ENCODE measurements at regions not wholly inside any gene's neighbourhood (a gene's known extent, or its start where the extent isn't known, plus 50 kb on each side); places are given as distances from the start of the nearest gene placed in this dataset.
"Not testable (repeated sequence)": the region's sequence is repeated elsewhere in the genome, so short reads cannot be mapped to it uniquely, and the experiment has no call there.

DNA sequence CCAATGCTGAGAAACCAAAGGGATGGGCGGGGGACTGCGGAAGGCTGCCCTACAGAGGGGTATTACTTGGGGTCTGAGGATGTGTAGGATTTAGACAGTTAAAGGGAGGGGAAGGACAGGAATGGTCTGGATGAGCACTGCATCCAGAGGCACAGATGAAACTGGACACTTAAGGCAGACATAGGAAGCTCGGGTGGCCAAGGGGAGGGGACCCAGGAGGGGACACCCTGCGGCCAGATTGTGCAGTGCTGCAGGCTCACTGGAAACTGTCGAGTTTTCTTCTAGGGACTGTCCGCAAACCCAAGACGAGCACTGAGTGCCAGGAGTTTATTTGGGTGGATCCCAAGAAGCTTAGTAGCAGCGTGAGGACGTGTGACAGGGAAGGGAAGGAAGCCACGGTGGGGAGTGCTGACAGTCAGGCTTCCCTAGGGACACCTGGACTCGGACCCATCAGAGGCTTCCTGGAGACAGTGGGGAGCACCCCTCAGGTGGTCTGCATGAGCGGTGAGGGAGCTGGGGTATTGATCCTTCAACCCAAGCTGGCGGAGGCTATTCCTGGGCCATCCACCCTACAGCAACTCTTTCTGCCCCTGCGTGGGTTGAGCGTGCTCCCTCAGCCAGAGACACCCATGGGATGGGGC lies 278.7 kb downstream of the FOXL1 start:
- 89 to 91% methylated on average over 7 to 15 of the region's 15 CpGs for whole genome bisulfite sequencing, 2 experiments (ENCODE audit: insufficient coverage in 1 of 2, insufficient read length in 1 of 2)
- no peak overlapping the region for H3K4me3 Mint-ChIP-seq
- no peak overlapping the region for H3K27ac Mint-ChIP-seq
- H3K36me3 ChIP-seq (ENCODE audit: control insufficient read depth, insufficient read depth, low read length) = no peaks in the 10 kb centered on the region
- DNase-seq = no peak
- no peaks in the 10 kb centered on the region for H3K27me3 ChIP-seq (ENCODE audit: control insufficient read depth, insufficient read depth, low read length, poor library complexity, severe bottlenecking)
- no peak overlapping the region for H3K4me3 ChIP-seq (ENCODE audit: low read length)
- H3K4me1 ChIP-seq (ENCODE audit: control insufficient read depth, insufficient read depth, low read length) = no peaks in the 10 kb centered on the region
- no peaks in the 10 kb centered on the region for H3K27me3 Mint-ChIP-seq (ENCODE audit: insufficient read depth)
- no peaks in the 10 kb centered on the region for H3K9me3 ChIP-seq (ENCODE audit: control insufficient read depth, low read length)
- no peak overlapping the region for H3K27ac ChIP-seq (ENCODE audit: low read depth, low read length)
- H3K36me3 Mint-ChIP-seq (ENCODE audit: low read depth) = no peaks in the 10 kb centered on the region
- H3K9me3 Mint-ChIP-seq = no peaks in the 10 kb centered on the region
- no peak overlapping the region for H3K9ac ChIP-seq (ENCODE audit: extremely low read depth, low read length, poor library complexity, severe bottlenecking)
- peaks cover 4% of the 10 kb centered on the region for H3K4me1 Mint-ChIP-seq
- TF ChIP-seq, protein P1, sequence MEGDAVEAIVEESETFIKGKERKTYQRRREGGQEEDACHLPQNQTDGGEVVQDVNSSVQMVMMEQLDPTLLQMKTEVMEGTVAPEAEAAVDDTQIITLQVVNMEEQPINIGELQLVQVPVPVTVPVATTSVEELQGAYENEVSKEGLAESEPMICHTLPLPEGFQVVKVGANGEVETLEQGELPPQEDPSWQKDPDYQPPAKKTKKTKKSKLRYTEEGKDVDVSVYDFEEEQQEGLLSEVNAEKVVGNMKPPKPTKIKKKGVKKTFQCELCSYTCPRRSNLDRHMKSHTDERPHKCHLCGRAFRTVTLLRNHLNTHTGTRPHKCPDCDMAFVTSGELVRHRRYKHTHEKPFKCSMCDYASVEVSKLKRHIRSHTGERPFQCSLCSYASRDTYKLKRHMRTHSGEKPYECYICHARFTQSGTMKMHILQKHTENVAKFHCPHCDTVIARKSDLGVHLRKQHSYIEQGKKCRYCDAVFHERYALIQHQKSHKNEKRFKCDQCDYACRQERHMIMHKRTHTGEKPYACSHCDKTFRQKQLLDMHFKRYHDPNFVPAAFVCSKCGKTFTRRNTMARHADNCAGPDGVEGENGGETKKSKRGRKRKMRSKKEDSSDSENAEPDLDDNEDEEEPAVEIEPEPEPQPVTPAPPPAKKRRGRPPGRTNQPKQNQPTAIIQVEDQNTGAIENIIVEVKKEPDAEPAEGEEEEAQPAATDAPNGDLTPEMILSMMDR (conservative IDR thresholded peaks at IDR 0.05) = no peak

DNA sequence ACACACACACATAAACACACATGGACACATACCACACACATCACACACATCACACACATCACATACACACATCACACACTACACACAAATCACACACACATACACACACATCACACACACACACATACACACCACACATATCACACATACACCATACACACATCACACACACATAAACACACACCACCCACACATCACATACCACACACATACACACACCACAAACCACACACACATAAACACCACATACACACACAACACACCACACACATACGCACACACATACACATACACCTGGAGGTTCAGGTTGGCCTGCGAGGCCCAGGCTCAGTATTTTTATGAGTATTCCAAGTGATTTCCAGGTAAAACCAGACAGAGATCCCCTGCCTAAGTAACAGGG lies 279.5 kb downstream of the FOXL1 start:
- Mint-ChIP-seq H3K36me3 (ENCODE audit: low read depth) (no peaks in the 10 kb centered on the region), H3K27me3 (ENCODE audit: insufficient read depth) (no peaks in the 10 kb centered on the region), H3K4me1 (peaks cover 4% of the 10 kb centered on the region), H3K9me3 (no peaks in the 10 kb centered on the region), H3K4me3 (no peak overlapping the region), H3K27ac (no peak overlapping the region)
- Histone ChIP-seq H3K4me1 (ENCODE audit: control insufficient read depth, insufficient read depth, low read length) (no peaks in the 10 kb centered on the region), H3K27ac (ENCODE audit: low read depth, low read length) (no peak overlapping the region), H3K9ac (ENCODE audit: extremely low read depth, low read length, poor library complexity, severe bottlenecking) (no peak overlapping the region), H3K9me3 (ENCODE audit: control insufficient read depth, low read length) (no peaks in the 10 kb centered on the region), H3K27me3 (ENCODE audit: control insufficient read depth, insufficient read depth, low read length, poor library complexity, severe bottlenecking) (no peaks in the 10 kb centered on the region), H3K4me3 (ENCODE audit: low read length) (no peak overlapping the region), H3K36me3 (ENCODE audit: control insufficient read depth, insufficient read depth, low read length) (no peaks in the 10 kb centered on the region)
- 95% methylated on average over 2 of the region's 2 CpGs; no CpG with 5 or more reads in 1 of the 2 experiments for WGBS, 2 experiments (ENCODE audit: insufficient coverage in 1 of 2, insufficient read length in 1 of 2)
- TF ChIP-seq, protein P1 (conservative IDR thresholded peaks at IDR 0.05) = no peak
- DNase-seq = no peak

DNA sequence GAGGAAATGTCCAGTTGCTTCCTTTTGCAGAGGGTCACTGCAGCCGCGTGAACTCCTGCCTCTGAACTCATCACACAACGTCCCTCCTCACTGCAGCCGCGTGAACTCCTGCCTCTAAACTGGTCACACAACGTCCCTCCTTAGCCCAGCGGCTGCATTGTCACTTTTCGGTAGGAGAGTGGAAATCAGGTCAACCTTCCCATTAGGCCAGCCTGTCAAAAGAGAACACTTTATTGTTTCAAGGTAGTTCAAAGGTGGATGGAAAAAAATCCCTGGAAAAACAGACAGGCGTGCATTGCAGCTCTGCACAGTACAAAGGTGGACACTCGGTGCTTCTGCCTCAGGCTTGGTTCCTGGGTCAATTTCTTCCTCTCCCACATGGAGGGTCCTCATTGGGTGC lies 280.2 kb downstream of the FOXL1 start:
- H3K36me3 Mint-ChIP-seq (ENCODE audit: low read depth) = no peaks in the 10 kb centered on the region
- peaks cover 4% of the 10 kb centered on the region for H3K4me1 Mint-ChIP-seq
- H3K27ac Mint-ChIP-seq = no peak overlapping the region

DNA sequence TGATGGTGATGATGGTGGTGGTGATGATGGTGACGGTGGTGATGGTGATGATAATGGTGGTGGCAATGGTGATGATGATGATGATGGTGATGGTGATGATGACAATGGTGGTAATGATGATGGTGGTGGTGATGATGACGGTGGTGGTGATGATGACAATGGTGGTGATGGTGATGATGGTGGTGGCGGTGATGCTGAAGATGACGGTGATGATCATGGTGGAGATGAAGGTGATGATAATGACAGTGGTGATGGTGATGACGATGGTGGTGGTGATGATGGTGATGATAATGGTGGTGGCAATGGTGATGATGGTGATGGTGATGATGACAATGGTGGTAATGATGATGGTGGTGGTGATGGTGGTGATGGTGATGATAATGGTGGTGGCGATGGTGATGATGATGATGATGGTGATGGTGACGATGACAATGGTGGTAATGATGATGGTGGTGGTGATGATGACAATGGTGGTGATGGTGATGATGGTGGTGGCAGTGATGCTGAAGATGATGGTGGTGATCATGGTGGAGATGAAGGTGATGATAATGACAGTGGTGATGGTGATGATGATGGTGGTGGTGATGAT lies 283.0 kb downstream of the FOXL1 start:
- H3K36me3 ChIP-seq (ENCODE audit: control insufficient read depth, insufficient read depth, low read length); H3K27ac Mint-ChIP-seq; H3K4me3 Mint-ChIP-seq; H3K36me3 Mint-ChIP-seq (ENCODE audit: low read depth); H3K27me3 ChIP-seq (ENCODE audit: control insufficient read depth, insufficient read depth, low read length, poor library complexity, severe bottlenecking); H3K9me3 ChIP-seq (ENCODE audit: control insufficient read depth, low read length); H3K27ac ChIP-seq (ENCODE audit: low read depth, low read length); H3K4me3 ChIP-seq (ENCODE audit: low read length); H3K27me3 Mint-ChIP-seq (ENCODE audit: insufficient read depth); H3K9ac ChIP-seq (ENCODE audit: extremely low read depth, low read length, poor library complexity, severe bottlenecking); H3K9me3 Mint-ChIP-seq; H3K4me1 ChIP-seq (ENCODE audit: control insufficient read depth, insufficient read depth, low read length); DNase-seq; H3K4me1 Mint-ChIP-seq: not testable (repeated sequence)
- 94 to 95% methylated on average over 6 to 7 of the region's 7 CpGs for WGBS, 2 experiments (ENCODE audit: insufficient coverage in 1 of 2, insufficient read length in 1 of 2)

More for the DNA sequence above, 280.2 kb downstream of the FOXL1 start:
- Mint-ChIP-seq H3K9me3 (no peaks in the 10 kb centered on the region), H3K4me3 (no peak overlapping the region), H3K27me3 (ENCODE audit: insufficient read depth) (no peaks in the 10 kb centered on the region)
- TF ChIP-seq, protein P1 (conservative IDR thresholded peaks at IDR 0.05) = no peak
- Histone ChIP-seq H3K9me3 (ENCODE audit: control insufficient read depth, low read length) (no peaks in the 10 kb centered on the region), H3K4me3 (ENCODE audit: low read length) (no peak overlapping the region), H3K27ac (ENCODE audit: low read depth, low read length) (no peak overlapping the region), H3K36me3 (ENCODE audit: control insufficient read depth, insufficient read depth, low read length) (no peaks in the 10 kb centered on the region), H3K4me1 (ENCODE audit: control insufficient read depth, insufficient read depth, low read length) (no peaks in the 10 kb centered on the region), H3K27me3 (ENCODE audit: control insufficient read depth, insufficient read depth, low read length, poor library complexity, severe bottlenecking) (no peaks in the 10 kb centered on the region), H3K9ac (ENCODE audit: extremely low read depth, low read length, poor library complexity, severe bottlenecking) (no peak overlapping the region)
- 88 to 94% methylated on average over 8 to 10 of the region's 10 CpGs for WGBS, 2 experiments (ENCODE audit: insufficient coverage in 1 of 2, insufficient read length in 1 of 2)
- no peak for DNase-seq

Measured in endodermal cell (in vitro differentiated cells).